Endothelial cell of umbilical vein (primary cell): ENCODE measurements at regions not wholly inside any gene's neighbourhood (a gene's known extent, or its start where the extent isn't known, plus 50 kb on each side); places are given as distances from the start of the nearest gene placed in this dataset.

ENCODE experiments used
- CTCF ChIP-seq, 2 donors: IDR thresholded peaks; 1 replicate in 1 of 2; 2 replicates in 1 of 2; pipeline ENCODE4 v1.5.1; 2011; ENCODE audit warnings: low read length in 2 of 2, mild to moderate bottlenecking in 2 of 2, moderate library complexity in 2 of 2, control low read depth in 1 of 2, inconsistent platforms in 1 of 2, low read depth in 1 of 2; ENCODE audit not compliant: insufficient read depth in 1 of 2; ENCODE audit errors: extremely low read depth in 1 of 2
- EZH2 ChIP-seq: IDR thresholded peaks from 2 replicates; pipeline ENCODE4 v1.6.1; 2012; ENCODE audit warnings: borderline replicate concordance, low read depth, mild to moderate bottlenecking, moderate library complexity, low read length, inconsistent platforms; ENCODE audit not compliant: severe bottlenecking
- POLR2AphosphoS5 ChIP-seq: IDR thresholded peaks from 2 replicates; pipeline ENCODE4 v1.6.1; 2012; ENCODE audit warnings: low read depth, mild to moderate bottlenecking, control low read depth, low read length, moderate library complexity; ENCODE audit not compliant: insufficient read depth

- TF ChIP-seq CTCF (IDR thresholded peaks at IDR 0.05; ENCODE audit: extremely low read depth in 1 of 2, insufficient read depth in 1 of 2, low read depth in 1 of 2, low read length in 2 of 2) (no peak), POLR2AphosphoS5 (no peak), EZH2 (no peak)
Measured at GRCh38 chr10:33627611-33628010, 293.1 kb upstream of the NRP1 start.
